Inflammatory macrophage treated with lipopolysaccharide for 4 hours (primary cell): ENCODE measurements at regions not wholly inside any gene's neighbourhood (a gene's known extent, or its start where the extent isn't known, plus 50 kb on each side); places are given as distances from the start of the nearest gene placed in this dataset.

Experiments used
- DNase-seq: peaks from one replicate; pipeline ENCODE4 v3.0.0-alpha.2; 2020

DNA sequence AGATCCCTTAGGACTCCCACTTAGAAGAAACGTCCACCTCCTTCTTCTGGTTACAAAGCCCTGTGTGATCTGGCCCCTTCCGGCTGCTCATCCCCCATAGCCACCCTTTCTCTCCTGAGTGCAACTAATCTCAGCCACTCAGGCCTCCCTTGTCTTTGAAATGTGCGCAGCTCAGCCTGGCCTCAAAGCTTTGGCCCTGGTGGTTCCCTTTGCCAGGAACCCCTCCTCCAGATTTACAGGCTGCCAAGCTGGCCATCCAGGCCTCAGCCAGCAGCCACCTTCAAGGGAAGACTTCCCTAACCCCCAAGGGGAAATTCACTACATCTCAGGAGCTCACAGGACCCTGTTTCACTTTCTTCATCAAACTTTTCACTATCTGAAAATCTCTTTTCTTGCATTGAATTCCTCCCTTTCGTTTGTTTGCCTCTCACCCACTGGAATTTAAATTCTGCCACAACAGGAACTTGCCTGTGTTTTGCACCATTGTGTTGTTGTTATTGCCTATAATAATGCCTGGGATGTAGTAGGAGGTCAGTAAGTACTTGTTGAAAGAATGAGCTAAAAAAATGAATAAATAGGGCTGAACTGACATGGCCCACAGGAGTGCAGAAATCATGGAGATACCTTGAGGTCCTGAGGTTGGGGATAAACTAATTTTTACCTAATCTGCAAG is 109.5 kb upstream of the PFN2 start:
- no peak for DNase-seq

DNA sequence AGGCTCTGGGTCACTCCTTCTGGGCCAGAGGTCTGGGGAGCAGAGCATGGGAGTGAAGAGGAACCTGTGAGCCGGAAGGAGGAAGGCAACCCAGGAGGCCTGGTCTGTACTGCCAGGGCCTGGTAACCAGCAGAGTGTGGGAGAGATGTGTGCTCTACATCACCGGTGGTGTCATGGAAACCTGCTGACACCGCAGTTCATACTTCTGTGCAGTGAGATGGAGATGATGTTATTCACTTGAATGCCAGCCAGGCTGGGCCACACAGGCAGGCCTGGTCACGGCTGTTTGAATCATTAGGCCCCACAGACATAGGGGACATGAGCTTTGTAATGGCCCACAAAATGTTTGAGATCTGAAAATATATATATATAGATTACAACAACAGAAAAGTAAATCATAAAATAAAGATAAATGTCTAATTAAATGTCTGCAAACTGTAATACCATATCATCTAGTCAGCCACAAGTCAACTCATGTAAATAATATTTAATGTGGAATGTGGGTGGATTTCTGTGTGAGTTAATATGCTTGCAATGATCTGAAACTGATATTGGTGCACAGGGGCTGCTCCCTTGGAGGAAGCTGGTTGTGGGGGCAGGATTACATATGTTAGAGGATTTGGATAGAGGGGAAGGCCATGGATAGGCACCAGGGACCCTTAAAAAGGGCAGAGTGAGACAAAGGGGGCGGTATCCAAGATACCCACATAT is 108.5 kb upstream of the PFN2 start:
- DNase-seq, result no peak

DNA sequence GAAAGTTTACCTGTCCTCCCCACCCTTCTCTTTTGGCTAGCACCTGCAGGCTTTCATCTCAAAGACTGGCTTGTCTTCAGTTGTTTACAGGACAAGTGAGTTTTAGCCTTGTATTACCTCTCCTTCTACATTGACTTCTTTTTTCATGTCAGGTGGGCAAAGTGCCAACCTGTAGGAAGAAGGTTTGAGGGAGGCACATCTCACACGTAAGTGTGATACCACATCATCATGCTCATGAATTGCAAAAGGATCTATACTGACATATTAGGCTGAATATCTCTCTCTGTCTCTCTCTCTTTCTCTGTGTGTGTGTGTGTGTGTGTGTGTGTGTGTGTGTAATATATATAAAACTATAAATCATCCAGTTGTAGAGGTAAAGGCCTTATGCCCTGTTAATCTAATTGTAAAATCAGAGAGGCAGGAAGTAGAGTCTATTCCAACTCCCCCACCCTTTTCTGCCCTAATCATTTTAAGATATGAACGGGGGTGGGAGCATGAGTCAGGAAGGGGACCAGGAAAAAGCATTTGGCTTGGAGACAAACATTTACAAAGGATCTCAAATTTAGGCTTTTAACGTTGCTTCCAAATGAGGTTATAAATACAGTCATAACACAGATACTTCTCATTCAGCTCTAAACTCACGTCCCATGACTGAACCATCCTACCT is 107.0 kb upstream of the PFN2 start:
- no peak for DNase-seq

DNA sequence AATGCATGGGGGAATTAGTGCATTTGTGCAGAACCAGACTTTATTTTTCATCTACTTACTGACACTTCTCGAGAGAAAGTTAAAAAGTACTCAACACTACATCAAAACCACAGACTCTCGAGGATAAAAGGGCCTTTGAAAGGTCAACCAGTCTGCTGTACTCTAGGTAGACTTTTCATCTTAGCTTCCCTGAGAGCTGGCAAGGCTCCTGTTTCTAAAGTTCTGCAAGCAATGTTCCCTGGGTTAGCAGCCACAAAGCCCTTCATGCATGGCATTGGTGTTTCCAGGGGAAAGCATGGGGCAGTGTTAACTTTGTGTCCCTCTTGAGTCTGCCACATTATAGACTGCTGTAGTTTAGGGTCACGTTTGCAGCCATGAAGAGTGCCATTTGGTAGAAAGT is 106.4 kb upstream of the PFN2 start:
- DNase-seq, result no peak

DNA sequence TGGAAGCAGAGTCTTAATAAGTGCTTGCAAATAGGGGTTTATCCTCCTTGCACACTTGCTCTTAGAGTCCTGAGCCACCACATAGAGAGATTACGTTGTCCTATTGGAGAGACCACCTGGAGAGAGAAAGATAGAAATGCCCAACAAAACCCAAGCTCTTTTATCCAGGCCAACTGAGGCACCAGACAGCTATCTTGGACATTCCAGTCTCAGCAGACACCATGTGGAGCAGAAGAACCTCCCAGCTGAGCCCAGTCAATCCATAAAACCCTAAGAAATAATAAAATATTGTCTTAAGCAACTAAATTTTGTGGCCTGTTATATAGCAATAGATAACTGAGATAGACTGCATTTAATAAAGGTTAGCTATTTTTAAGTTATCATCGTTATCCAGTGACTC is 105.7 kb upstream of the PFN2 start:
- DNase-seq, result no peak

DNA sequence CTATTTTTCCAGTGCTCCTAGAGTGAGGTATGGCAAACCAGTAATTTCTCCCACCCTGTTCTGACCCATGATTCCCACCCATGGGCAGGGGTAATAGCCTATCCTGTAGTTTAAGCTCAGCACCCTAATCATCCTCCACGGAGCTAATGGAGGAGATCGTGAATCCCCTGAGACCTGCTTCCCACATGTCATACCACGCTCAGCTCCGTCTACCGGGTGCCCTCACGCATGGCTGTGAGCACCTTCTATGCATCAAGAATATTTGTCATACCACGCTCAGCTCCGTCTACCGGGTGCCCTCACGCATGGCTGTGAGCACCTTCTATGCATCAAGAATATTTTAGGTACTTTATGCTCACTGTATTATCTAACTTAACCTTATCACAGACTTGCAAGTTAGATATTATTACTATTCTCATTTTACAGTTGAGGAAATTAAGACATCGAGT is 104.7 kb upstream of the PFN2 start:
- DNase-seq, result no peak

DNA sequence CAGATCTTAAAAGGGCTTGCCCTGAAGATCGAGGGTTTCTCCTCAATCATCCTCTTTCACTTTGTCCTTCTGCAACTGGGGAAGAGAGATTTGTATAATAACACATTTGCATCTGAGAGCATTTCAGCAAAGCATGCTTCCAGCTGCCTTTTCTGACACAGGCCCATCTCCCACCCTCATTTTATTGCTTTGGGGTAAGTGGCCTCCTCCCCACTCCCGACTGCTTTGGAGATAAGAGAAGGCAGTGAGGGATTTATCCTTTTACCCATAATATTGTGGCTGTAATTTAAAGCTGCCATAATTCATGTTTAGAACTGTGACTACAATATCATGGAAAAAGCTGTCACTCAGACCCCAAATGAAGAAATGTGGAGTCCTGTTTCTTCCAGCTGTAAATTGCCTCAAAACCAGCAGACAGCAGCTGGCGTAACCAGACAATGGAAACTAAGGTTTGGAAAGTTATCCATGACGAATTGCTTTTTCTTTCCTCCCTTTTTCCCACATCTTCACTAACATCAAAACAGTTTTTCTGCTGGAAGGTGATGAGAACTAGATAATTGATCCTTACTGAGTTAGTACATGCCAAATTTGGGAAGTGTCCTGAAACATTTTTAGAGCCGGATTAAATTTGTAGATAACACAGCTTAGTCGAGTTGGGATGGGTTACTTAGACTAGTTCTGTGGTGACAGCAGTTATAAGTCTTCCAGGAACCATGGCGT is 104.2 kb upstream of the PFN2 start:
- no peak for DNase-seq

DNA sequence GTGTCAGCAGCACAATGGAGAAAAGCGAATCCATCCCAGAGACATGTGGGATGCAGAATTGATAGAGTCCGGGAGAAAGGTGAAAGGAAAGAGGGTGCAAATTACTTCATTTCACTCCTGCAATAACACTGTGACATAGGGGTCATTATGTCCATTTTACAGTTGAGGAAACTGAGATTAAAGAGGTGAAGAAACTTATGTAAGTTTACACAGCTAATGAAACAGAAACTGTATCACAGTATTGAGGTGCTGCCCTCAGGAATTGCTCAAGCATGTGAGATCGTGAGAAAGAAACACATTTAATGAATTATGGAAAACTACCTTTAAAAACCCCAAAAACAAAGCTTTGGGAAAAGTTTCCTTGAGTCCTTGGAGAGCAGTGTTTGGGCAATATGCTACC is 103.6 kb upstream of the PFN2 start:
- no peak for DNase-seq

DNA sequence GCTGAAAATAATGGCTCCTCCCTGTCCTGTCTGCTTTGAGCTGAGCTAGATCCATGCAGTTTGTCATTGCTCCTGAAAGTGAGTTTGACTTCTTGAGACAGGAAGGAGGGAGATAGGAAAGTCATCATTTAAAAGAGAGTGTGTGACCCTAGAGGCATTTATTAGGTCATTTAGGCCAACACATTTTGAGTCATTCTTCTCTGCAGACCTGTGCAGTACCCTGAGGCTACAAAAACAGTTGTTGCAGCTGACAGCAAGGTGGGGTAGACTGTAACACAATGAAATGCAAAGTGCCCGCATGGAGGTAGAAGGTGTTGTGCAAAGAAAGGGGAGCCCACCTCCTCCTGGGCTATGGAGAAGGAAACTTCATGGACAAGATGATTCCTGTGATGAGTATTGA is 102.8 kb upstream of the PFN2 start:
- no peak for DNase-seq

DNA sequence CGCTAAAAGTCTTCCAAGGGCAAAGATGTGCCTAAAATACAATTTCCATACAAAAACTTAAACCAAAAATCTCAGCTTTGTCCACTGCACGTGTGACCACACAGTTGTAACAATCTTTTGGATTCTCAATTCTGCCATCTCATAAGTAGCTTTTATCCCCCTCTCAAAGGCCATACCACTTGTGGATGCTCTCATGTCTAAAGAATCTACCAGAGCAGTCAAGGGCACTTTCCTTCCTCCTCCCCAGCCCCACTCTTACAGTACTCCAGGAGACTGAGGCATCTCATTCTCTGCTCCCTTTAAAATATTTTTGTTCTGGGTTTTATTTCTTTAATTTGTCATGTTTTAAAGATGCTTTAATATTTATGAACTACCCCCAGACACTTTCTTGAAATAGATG is 102.3 kb upstream of the PFN2 start:
- no peak for DNase-seq

DNA sequence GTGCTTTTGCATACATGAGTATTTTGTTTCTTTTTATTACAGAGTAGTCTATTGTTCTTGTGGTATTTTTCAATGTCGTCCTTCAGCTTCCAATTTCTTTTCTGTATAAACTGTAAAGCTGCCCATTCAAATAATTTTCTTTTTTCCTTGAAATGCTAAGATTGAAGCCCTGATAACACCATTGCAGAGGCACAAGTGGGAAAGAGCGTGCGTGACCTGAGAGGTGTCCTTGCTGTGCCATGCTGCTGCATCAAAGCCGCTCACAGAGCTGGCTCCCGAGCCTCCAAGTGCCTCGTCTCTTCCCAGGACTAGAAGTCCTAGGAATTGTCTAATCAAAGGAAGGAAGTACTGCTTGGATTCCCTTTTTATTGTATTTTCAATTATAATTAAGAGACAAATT is 101.9 kb upstream of the PFN2 start:
- DNase-seq, result no peak

DNA sequence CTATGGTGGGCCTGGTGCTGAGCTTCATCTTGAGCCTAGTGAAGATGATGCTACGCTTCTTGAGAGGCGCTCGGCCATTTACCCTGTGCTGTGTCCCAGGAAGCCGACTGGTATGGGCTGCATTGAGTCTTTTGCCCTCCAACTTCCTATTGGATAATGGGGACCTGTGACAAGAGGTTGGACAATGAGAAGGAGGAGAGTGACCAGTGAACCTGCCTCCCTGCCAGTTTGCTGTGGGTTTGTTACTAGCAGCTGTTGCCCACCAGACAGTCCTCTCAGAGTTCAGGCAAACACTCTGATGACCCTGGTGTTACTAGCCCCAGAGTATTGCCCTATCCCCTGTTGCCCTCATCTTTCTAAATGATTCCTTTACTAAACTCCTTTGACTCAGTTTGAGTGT is 99.6 kb upstream of the PFN2 start:
- DNase-seq, result no peak

DNA sequence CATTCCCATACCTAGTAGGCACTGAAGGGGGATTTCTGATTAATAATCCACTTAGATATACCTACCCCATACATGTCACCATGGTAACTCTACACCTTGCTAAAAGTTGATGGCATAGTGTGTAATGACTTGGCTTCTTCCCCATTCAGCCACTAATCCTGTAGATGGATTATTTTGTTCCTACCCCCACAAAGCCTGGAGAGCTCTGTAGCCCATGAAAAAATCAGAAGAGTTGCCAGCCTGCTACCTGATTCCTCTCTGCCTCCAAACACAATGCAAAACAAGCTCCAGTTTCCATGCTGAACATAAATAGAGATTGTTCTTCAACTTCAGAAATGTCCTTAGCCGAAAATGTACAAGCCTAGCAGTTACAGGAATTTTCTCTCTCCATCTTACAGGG is 98.9 kb upstream of the PFN2 start:
- no peak for DNase-seq

DNA sequence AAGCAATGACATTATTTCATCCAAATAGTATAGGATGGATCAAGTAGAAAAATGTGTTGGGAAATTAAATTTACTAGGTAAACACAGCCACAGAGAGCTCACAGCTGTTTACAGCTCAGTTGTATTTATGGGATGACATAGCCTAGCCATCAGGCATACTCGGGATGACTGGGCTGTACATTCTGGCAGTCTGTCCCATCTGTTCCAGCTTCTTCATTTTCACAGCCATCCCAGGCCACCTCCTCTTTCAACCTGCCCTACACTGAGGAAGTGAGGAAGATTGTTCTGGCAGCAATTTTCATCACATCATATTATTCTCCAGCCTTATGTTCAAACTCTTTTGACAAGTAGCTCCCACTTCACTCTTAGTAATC is 98.4 kb upstream of the PFN2 start:
- DNase-seq, result no peak

DNA sequence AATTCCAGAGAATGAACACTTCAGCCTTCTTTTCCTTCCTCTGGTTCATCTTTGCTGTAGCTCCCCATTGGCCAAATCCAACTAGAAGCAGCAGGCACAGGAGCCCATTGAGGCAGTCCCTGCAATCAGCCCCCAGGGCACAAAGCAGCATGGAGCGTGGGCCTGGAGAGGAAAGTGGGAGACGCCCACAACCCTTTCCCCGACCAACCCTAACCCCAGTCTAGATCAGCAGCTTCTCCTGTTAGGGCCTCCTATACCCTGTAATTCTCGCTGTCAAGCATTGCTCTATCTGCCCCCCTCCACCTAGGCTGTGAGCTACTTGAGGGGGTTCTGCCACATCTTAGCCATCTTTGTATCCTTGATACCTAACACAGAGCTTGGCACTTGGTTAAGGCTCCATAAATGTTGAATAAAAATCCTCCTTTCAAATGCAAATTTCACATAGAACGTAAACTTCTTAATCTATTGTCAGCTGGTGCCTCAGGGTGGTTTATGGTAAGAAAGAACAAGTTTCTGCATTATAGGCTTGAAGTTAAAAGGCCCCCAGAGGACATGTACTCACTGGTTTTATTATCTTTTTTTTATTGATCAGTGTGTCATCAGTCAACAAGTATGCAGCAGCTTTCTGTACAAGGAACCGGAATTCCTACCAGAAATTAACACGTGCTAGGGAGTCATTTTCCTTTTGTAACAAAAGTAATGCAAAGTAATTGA is 97.9 kb upstream of the PFN2 start:
- DNase-seq, result no peak

DNA sequence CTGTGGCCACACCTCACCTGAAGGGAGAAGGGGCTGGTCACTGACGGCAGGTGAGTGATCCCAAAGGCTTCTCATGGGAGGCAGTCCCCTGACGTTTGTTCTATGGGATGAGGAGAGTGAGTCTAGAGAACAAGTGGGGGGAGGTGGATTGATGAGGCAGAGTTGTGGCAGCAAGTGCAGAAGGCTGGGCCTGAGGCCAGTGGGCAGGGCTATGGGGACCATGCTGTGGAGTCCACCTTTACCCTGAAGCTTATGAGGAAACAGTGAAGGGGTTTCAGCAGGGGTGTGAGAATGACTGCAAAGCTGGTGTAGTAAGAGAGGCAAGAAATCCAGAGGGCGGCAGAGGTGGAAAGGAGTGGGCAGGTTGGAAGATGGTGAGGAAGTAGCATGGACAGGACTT is 96.9 kb upstream of the PFN2 start:
- DNase-seq, result no peak

DNA sequence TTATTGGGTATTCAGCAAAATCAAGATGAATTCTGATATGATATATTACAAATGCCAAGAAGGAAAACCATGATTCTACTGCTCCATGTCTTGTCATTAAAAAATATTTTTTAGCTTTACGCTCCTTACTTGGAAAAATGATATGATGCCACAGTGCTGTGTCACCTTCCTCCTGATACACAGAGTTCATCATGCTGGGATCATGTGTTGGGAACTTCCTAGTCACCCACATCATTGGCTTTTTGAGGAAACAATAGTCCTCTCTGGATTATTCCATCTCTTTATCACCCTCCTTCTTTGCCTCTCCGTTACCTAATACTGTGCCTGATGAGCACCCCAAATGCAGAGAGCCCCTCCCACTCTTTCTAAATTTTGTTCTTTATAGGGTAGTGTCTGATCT is 94.3 kb upstream of the PFN2 start:
- peak; percentile 30 for DNase-seq

DNA sequence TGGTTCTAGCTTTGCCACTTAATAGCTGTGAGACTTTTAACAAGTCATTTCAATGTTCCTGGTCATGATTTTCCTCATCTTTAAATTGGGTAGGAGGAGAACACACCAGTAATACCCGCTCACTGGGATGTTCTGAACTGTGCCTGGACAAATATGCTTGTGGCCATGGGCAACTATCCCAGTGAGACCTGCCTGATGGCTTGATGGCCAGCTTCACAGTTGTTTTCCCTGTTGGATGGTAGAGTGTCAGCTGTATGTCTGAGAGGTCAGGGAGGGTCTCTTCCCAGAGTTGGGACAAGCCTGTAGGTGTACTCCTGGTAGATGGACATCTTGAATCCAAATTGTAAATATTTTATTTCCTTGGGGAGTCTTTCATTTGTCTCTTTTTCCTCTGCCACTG is 92.5 kb upstream of the PFN2 start:
- no peak for DNase-seq

DNA sequence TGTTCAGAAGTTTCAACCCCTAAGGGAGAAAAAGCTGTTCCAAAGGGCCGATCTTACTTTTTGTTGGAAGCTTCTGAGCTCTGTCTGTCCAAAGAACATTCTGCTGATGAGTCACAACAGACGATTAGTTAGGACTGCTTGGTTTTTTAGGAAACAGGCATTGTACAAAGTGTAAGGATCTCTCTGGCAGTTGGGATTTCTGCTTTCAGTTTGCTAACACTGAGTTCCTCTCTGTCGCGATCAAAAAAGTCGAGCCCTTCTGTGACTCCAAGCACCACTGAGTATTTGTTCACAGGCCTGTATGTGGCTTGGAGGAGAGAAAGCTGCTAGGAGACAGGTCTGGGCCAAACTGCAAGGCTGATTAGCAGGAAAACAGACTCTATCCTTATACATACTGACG is 91.8 kb upstream of the PFN2 start:
- no peak for DNase-seq

DNA sequence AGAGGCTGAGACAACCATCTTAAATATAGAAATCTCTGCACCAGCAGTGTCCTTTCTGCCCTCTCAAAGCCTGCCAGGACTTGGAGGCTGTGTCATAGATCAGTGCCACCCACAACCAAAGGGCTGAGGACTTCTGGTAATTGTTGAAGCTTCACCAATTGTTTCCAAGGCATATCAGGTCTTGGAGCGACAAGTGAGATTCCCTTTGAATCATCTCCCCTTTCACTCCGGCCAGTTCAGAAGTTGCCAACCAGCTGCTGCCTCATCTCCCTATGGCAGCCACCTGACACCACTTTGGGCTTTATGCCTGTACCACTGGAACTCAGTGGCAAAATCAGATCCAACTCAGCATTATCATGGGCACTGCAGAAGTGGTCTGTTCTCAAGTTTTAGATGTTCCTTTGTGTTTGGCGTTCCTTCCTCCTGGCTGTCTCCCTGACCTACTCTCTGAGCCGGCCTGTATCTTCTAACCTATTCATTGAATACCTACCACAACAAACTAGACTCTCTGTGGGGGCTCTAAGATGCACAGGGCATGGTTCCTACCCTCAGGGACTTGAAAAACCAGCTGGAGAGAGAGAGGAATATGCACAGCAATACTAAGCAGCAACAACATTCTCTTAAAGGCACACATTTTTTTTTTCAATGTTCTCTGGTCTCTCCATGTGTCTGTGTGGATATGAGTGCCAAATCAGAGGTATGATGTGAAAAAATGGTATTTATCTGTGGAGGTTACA is 90.8 kb upstream of the PFN2 start:
- DNase-seq, result no peak

DNA sequence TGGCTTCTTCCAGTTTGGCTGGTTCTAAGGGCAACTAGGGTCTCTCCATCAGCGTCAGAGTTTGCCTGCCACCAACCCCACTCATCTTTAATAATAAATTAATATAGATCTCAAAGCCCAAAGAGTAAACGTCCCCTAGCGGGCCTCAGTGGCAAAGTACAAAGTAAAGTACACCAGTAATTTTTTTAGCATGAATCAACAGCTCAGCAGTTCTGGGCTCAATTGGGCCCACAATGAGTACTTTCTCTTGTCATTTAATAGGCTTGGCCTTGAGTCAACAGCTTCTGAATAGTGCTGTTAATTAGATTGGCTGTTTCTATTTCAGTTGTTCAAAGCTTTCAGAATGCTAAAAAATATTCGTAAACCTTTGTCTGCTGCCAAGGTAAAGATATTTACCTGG is 89.0 kb upstream of the PFN2 start:
- DNase-seq, result no peak

DNA sequence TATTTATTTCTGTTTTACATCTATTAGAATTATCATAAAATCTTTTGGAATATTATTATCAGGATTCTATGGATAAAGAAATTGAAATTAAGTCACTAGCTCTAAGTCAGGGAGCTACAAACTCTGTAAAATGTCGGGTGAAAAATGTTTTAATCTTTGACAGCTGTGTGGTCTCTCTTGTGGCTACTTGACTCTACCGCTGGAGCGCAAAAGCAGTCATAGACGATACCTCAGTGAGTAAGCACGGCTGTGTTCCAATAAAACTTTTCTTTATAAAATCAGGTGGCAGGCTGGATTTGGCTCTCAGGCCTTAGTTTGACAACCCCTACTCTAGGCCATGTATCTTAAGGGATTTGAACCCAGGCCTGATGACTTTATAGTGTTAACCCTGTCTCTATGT is 88.5 kb upstream of the PFN2 start:
- no peak for DNase-seq
